Type B pancreatic cell (in vitro differentiated cells): ENCODE measurements at regions not wholly inside any gene's neighbourhood (a gene's known extent, or its start where the extent isn't known, plus 50 kb on each side); places are given as distances from the start of the nearest gene placed in this dataset.

Experiments used
- DNase-seq: peaks from one replicate; pipeline ENCODE4 v3.0.0; 2021; ENCODE audit warnings: mixed read lengths; ENCODE audit not compliant: unreplicated experiment; ENCODE audit errors: extremely low spot score
- H3K27ac Mint-ChIP-seq: 2 replicates; pipeline ENCODE4 v1.8.0; 2021; ENCODE audit warnings: mild to moderate bottlenecking, mixed read lengths
- H3K27me3 Mint-ChIP-seq: 2 replicates; pipeline ENCODE4 v1.8.0; 2021; ENCODE audit warnings: mixed read lengths
- H3K36me3 Mint-ChIP-seq: 2 replicates; pipeline ENCODE4 v1.8.0; 2021; ENCODE audit warnings: mixed read lengths
- H3K4me1 Mint-ChIP-seq: one replicate; pipeline ENCODE4 v1.8.0; 2021; ENCODE audit warnings: mixed read lengths; ENCODE audit not compliant: unreplicated experiment
- H3K4me3 Mint-ChIP-seq: 2 replicates; pipeline ENCODE4 v1.8.0; 2021; ENCODE audit warnings: mild to moderate bottlenecking, mixed read lengths
- H3K9me3 Mint-ChIP-seq: 2 replicates; pipeline ENCODE4 v1.8.0; 2021; ENCODE audit warnings: mixed read lengths
- TF ChIP-seq, protein P1 (sequence below): fragments of 200-600 bp; sonication (generic); conservative IDR thresholded peaks from 2 replicates; pipeline ENCODE4 v1.5.0; 2021; ENCODE audit warnings: antibody characterized with exemption, mild to moderate bottlenecking

DNA sequence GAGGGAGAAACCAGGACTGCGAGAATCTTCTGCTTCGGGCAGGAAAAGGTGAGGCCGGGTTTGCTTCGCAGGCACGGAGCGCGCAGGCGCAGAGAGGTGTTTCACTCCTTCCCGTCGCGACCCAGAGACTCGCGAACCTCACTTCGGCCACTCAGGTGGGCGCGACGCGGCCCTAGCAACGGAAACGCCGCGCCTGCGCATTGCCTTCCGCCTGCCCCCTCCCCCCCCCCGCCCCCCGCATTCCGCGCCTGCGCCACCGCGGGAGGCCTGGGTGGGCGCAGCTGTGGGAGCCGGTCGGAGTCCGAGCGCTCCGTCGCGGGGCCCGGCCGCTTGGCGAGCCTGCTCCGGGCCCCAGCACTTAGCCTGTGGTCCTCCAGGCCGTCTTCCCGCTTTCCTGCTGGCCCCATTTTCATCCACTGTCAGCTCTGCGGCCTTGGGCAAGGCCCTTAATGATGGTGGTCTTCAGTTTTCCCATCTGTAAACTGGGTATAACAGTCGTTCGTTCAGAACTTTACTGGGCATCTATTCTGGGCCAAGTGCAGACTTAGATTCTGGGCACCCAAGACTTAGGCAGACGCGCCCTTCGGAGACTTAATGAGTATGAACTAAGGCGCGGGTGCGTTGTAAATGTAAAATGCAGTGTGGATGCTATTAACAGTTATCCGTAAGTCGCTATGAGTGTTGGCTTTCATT is 62.1 kb upstream of the ACKR3 start:
- Mint-ChIP-seq H3K4me1 (no peaks in the 10 kb centered on the region), H3K4me3 (peak overlapping the region; percentile 88), H3K27ac (peak overlapping the region; percentile 9), H3K36me3 (no peaks in the 10 kb centered on the region), H3K27me3 (peaks cover 22% of the 10 kb centered on the region), H3K9me3 (peaks cover 8% of the 10 kb centered on the region)
- TF ChIP-seq, protein P1, sequence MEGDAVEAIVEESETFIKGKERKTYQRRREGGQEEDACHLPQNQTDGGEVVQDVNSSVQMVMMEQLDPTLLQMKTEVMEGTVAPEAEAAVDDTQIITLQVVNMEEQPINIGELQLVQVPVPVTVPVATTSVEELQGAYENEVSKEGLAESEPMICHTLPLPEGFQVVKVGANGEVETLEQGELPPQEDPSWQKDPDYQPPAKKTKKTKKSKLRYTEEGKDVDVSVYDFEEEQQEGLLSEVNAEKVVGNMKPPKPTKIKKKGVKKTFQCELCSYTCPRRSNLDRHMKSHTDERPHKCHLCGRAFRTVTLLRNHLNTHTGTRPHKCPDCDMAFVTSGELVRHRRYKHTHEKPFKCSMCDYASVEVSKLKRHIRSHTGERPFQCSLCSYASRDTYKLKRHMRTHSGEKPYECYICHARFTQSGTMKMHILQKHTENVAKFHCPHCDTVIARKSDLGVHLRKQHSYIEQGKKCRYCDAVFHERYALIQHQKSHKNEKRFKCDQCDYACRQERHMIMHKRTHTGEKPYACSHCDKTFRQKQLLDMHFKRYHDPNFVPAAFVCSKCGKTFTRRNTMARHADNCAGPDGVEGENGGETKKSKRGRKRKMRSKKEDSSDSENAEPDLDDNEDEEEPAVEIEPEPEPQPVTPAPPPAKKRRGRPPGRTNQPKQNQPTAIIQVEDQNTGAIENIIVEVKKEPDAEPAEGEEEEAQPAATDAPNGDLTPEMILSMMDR: no peak
- DNase-seq: peak; percentile 83

DNA sequence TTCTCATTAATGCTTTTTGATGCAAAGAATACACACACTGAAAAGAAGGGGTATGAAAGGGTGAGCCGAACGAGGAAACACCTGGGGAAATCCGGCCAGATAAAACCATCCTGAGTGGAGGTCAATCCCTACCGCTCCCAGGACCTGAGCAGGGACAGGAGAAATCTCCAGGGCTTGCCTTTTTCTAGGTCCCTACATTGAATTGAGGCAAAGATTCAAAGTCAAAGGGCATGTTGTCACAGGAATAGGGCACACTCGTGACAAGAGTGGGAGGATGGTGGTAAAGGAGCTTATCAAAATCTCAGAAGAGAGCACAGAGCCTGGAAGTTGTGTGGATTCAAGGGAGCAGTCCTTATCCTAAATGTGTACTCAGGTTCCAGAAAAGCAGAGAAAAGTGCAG is 61.2 kb upstream of the ACKR3 start:
- no peak overlapping the region for H3K27ac Mint-ChIP-seq
- no peaks in the 10 kb centered on the region for H3K4me1 Mint-ChIP-seq
- H3K9me3 Mint-ChIP-seq: peaks cover 8% of the 10 kb centered on the region
- TF ChIP-seq, protein P1: no peak
- peak overlapping the region; percentile 50 for H3K4me3 Mint-ChIP-seq
- no peaks in the 10 kb centered on the region for H3K36me3 Mint-ChIP-seq
- peaks cover 22% of the 10 kb centered on the region for H3K27me3 Mint-ChIP-seq
- DNase-seq: no peak

GRCh38 chr2:236510034-236510433 is 59.6 kb upstream of the ACKR3 start:
- no peaks in the 10 kb centered on the region for H3K36me3 Mint-ChIP-seq
- no peak overlapping the region for H3K4me3 Mint-ChIP-seq
- no peak for DNase-seq
- no peaks in the 10 kb centered on the region for H3K4me1 Mint-ChIP-seq
- TF ChIP-seq, protein P1: no peak
- H3K27ac Mint-ChIP-seq: no peak overlapping the region
- peaks cover 18% of the 10 kb centered on the region for H3K27me3 Mint-ChIP-seq
- no peaks in the 10 kb centered on the region for H3K9me3 Mint-ChIP-seq

GRCh38 chr2:236511266-236511665 is 58.4 kb upstream of the ACKR3 start:
- H3K36me3 Mint-ChIP-seq: no peaks in the 10 kb centered on the region

DNA sequence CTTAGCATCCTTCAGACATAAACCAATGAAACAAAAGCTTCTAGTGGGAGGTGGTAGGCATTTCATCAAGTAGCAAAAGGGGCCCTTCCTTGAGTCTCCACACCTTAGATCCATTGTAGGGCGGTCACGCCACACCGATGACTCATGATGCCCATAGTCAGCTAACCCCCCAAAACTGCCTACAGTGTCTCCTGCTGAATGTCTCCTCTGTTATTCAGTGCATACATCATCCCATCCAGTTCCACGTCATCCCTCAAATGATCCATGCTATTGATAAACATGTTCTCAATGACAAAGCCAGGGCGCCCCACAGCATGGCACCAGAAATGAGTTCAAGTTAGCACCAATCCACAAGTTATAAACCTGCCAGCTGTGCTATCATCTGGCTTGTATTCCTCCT is 57.4 kb upstream of the ACKR3 start:
- no peak for DNase-seq
- no peaks in the 10 kb centered on the region for H3K4me1 Mint-ChIP-seq
- H3K27ac Mint-ChIP-seq: no peak overlapping the region
- H3K9me3 Mint-ChIP-seq: no peaks in the 10 kb centered on the region
- TF ChIP-seq, protein P1: no peak
- peaks cover 10% of the 10 kb centered on the region for H3K27me3 Mint-ChIP-seq
- H3K4me3 Mint-ChIP-seq: no peak overlapping the region
- no peaks in the 10 kb centered on the region for H3K36me3 Mint-ChIP-seq

More at GRCh38 chr2:236511266-236511665, 58.4 kb upstream of the ACKR3 start:
- no peak overlapping the region for H3K27ac Mint-ChIP-seq
- TF ChIP-seq, protein P1: no peak
- H3K4me3 Mint-ChIP-seq: no peak overlapping the region
- H3K4me1 Mint-ChIP-seq: no peaks in the 10 kb centered on the region
- no peak for DNase-seq
- peaks cover 13% of the 10 kb centered on the region for H3K27me3 Mint-ChIP-seq
- H3K9me3 Mint-ChIP-seq: no peaks in the 10 kb centered on the region
